Ovary (tissue), 7 donors: ENCODE measurements at regions not wholly inside any gene's neighbourhood (a gene's known extent, or its start where the extent isn't known, plus 50 kb on each side); places are given as distances from the start of the nearest gene placed in this dataset.

Experiments
- DNase-seq, 5 donors: peaks; one replicate each; pipeline ENCODE4 v3.0.0-alpha.2; 2019 to 2020
- H3K27ac ChIP-seq, 2 donors: fragments of 200-600 bp; one replicate each; pipeline versions ENCODE4 v1.5.1 to v1.8.0; 2019 to 2022
- H3K27me3 ChIP-seq: fragments of 200-600 bp; one replicate; pipeline ENCODE4 v1.8.0; 2022
- H3K36me3 ChIP-seq: fragments of 200-600 bp; sonication (generic); one replicate; pipeline ENCODE4 v1.5.1; 2019
- H3K4me1 ChIP-seq: one replicate; pipeline ENCODE4 v1.8.1; 2013; ENCODE audit warnings: mild to moderate bottlenecking, moderate library complexity; ENCODE audit not compliant: insufficient read depth
- H3K4me3 ChIP-seq: fragments of 200-600 bp; sonication (generic); one replicate; pipeline ENCODE4 v1.5.1; 2017
- H3K9me3 ChIP-seq, 2 donors: fragments of 200-600 bp in 1 of 2; sonication (generic) in 1 of 2; one replicate each; pipeline versions ENCODE4 v1.5.1 to v1.8.1; 2013 to 2019; ENCODE audit warnings: mild to moderate bottlenecking in 1 of 2, moderate library complexity in 1 of 2
- EP300 ChIP-seq: sonication (generic); formaldehyde crosslinking; IDR thresholded peaks from one replicate; pipeline ENCODE4 v1.6.1; 2017; ENCODE audit warnings: antibody characterized with exemption
- POLR2A ChIP-seq: fragments of 450-650 bp; IDR thresholded peaks from one replicate; pipeline ENCODE4 v1.6.1; 2017; ENCODE audit warnings: antibody characterized with exemption, mild to moderate bottlenecking, moderate library complexity
- WGBS, 3 donors: extraction: QIAGEN DNeasy Blood & Tissue Kit in 1 of 3; methylation state at CpG; one replicate each; pipeline versions ENCODE4 v1.1.5 to v1.1.7; 2013 to 2017; 5-methylcytosine and 5-hydroxymethylcytosine counted together
- intact Hi-C, 4 donors: fragments of 100-400 bp; cut with DNase I; formaldehyde crosslinking; loops; one replicate each; pipeline versions ENCODE4 v1.11.0 to v1.15.1; 2022 to 2023
- TF ChIP-seq, protein P1 (sequence below), 3 donors: fragments of 450-650 bp in 2 of 3; fragments of 200-600 bp in 1 of 3; IDR thresholded peaks; one replicate each; pipeline versions ENCODE4 v1.5.1 to v1.8.0; 2016 to 2022; ENCODE audit warnings: antibody characterized with exemption in 3 of 3, mild to moderate bottlenecking in 1 of 3
- donor health status: DM: no; HTN: no; CAD: no; lungs with moderate emphysema.
- donor health status: DM: no; HTN: no; CAD: no.
- donor health status: Bipolar disorder and iron deficiency.
- donor health status: DM: no; HTN: no; CAD: no.
- donor health status: DM: yes; HTN: yes; CAD: no.

DNA sequence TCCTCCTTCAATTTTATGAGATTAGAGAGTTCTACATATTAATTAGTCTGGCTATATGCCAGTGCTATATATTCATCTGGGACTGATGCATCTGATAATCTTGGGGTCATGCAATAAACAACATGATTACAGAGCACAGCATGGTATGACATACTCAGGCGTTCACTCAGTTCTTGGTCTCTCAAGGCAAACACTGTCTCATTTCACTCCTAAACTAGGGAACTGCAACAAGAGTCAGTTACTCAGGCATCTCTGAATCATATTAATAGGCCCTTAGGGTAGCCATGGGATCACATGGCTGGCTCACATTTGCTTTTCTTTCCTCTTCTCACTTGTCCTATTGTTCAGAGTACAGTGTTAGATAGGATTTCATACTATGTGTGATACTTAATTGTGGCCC is 91.8 kb upstream of the TMEM260 start:
- no peaks in the 10 kb centered on the region for H3K4me1 ChIP-seq
- no peaks in the 10 kb centered on the region for H3K27me3 ChIP-seq
- no peak overlapping the region for H3K4me3 ChIP-seq
- no peak for DNase-seq
- TF ChIP-seq EP300 (no peak), POLR2A (no peak)
- TF ChIP-seq, protein P1, sequence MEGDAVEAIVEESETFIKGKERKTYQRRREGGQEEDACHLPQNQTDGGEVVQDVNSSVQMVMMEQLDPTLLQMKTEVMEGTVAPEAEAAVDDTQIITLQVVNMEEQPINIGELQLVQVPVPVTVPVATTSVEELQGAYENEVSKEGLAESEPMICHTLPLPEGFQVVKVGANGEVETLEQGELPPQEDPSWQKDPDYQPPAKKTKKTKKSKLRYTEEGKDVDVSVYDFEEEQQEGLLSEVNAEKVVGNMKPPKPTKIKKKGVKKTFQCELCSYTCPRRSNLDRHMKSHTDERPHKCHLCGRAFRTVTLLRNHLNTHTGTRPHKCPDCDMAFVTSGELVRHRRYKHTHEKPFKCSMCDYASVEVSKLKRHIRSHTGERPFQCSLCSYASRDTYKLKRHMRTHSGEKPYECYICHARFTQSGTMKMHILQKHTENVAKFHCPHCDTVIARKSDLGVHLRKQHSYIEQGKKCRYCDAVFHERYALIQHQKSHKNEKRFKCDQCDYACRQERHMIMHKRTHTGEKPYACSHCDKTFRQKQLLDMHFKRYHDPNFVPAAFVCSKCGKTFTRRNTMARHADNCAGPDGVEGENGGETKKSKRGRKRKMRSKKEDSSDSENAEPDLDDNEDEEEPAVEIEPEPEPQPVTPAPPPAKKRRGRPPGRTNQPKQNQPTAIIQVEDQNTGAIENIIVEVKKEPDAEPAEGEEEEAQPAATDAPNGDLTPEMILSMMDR (IDR thresholded peaks at IDR 0.05) = no peak
- H3K9me3 ChIP-seq = no peaks in the 10 kb centered on the region
- 43 to 56% (median 51%) methylated on average over 1 of the region's 1 CpG for WGBS, 3 donors
- intact Hi-C loops = no loop called here
- H3K36me3 ChIP-seq = no peaks in the 10 kb centered on the region
- H3K27ac ChIP-seq = no peak overlapping the region

DNA sequence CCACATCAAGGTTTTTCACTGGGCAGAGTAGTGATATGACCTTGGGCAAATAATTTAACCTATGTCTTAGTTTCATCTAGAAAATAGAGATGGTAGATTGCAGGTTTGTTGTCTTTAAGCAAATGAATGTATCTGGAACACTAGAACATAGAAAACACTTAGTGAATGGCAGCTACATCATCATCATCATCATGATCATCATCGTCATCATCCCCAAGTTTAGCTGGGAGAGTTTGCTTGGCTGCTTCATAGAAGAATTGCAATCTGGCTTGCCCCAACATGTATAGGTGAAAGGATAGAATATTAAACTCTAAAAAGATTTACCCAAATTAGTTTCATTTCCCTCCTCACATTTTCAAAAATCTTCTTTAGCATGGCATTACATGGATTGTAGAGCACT is 91.3 kb upstream of the TMEM260 start:
- intact Hi-C loops = no loop called here
- H3K4me1 ChIP-seq = no peaks in the 10 kb centered on the region
- no peaks in the 10 kb centered on the region for H3K36me3 ChIP-seq
- no peak overlapping the region for H3K27ac ChIP-seq
- TF ChIP-seq EP300 = no peak
- TF ChIP-seq, protein P1 (IDR thresholded peaks at IDR 0.05) = no peak
- no peak for TF ChIP-seq POLR2A
- H3K9me3 ChIP-seq = no peaks in the 10 kb centered on the region
- no peak for DNase-seq
- no peaks in the 10 kb centered on the region for H3K27me3 ChIP-seq
- 90 to 100% (median 97%) methylated on average over 1 of the region's 1 CpG for WGBS, 3 donors
- H3K4me3 ChIP-seq = no peak overlapping the region

DNA sequence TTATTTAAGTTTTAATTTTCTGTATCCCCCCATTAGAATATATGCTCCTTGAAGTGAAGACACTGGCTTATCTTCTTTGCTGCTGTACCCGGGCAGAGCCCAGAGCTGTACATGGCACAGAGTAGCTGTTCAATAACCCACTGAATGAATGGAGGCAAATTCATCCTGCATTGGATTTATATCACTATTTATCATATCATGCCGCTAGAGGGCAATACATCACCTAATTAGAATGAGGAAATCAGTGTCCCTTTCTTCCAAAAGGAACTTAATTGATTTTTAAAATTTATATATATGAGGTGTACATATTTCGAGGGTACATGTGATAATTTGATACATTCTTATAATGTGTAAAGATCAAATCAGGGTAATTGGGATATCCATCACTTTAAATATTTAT is 89.2 kb upstream of the TMEM260 start:
- no peak for TF ChIP-seq EP300
- TF ChIP-seq, protein P1 (IDR thresholded peaks at IDR 0.05) = peak in 2 of 3 donors; percentile 20 to 27
- H3K27ac ChIP-seq = no peak overlapping the region
- no peak for DNase-seq
- intact Hi-C loops = loop anchor here in 3 of 4 donors (10.0 kb wide), 3 partner anchors 694 to 834 kb away; no protein-coding TSS in a partner anchor
- H3K4me1 ChIP-seq = no peaks in the 10 kb centered on the region
- H3K27me3 ChIP-seq = no peaks in the 10 kb centered on the region
- no peaks in the 10 kb centered on the region for H3K9me3 ChIP-seq
- WGBS, 3 donors = 4 to 13% (median 7%) methylated on average over 3 of the region's 3 CpGs
- H3K4me3 ChIP-seq = no peak overlapping the region
- H3K36me3 ChIP-seq = no peaks in the 10 kb centered on the region

DNA sequence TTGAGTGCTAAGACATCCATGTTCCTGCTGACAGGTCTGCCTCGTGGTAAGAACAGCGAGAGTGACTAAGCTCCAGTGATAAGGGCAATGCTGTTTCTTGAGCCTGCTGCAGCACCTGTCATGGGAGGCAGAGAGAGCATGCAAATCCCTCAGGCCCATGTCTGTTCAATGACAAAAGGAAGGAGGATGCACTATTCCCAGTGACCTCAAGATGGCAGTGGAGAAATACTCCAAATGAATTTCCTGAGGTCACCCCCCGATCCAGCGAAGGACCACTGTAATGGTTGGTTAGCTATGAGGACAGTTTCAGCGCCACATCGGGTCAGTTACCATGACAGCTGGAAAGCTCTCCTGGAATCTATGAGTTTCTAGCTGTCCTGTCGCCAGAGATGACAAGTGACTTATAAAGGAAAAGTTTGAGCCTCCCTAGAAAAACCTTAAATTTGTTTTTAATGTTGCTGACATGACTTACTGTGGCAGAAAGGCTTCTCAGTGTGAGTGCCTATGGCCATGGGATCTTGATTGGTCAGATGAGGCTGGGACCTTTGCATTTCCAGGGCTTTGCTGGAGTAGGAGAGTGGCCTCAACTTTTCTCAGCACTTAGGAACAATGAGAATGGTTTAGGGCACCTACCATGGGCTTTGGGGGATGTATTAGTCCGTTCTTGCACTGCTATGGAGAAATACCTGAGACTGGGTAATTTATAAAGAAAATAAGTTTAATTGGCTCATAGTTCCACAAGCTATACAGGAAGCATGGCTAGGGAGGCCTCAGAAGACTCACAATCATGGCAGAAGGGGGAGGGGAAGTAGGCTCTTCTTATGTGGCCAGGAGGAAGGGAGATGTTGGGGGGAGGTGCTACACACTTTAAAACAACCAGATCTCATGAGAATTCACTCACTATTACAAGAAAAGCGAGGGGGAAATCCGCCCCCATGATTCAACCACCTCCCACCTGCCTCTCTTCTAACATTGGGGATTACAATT is 88.0 kb upstream of the TMEM260 start:
- H3K4me3 ChIP-seq = no peak overlapping the region
- DNase-seq = peak in 4 of 5 donors; percentile 18 to 41 (median 34)
- no peaks in the 10 kb centered on the region for H3K9me3 ChIP-seq
- intact Hi-C loops = loop anchor here in 3 of 4 donors (10.0 kb wide), 3 partner anchors 693 to 833 kb away; no protein-coding TSS in a partner anchor
- no peaks in the 10 kb centered on the region for H3K36me3 ChIP-seq
- no peaks in the 10 kb centered on the region for H3K4me1 ChIP-seq
- no peak overlapping the region for H3K27ac ChIP-seq
- no peak for TF ChIP-seq POLR2A
- TF ChIP-seq, protein P1 (IDR thresholded peaks at IDR 0.05) = peak; percentile 35 to 54 (median 43)
- 30 to 33% (median 32%) methylated on average over 10 of the region's 10 CpGs for WGBS, 3 donors
- H3K27me3 ChIP-seq = no peaks in the 10 kb centered on the region
